Endothelial cell of umbilical vein (primary cell): ENCODE measurements at regions not wholly inside any gene's neighbourhood (a gene's known extent, or its start where the extent isn't known, plus 50 kb on each side); places are given as distances from the start of the nearest gene placed in this dataset.

ENCODE experiments used
- BruUV-seq: library from RNA; stranded (reverse); fragments of 400-500 nt; replicated peaks from 2 replicates; lab custom pipeline; 2021; lab: Mats Ljungman, UMichigan
- CTCF ChIA-PET: fragments of 300-600, 350-600 bp; sonication (Branson Sonifier 250); formaldehyde crosslinking; loops from one replicate; lab custom pipeline; 2021; ENCODE audit warnings: antibody characterized with exemption, inconsistent platforms; lab: Charles Lee
- POLR2A ChIA-PET: fragments of 300-600, 350-600 bp; sonication (Branson Sonifier 250); formaldehyde crosslinking; loops from one replicate; lab custom pipeline; 2021; ENCODE audit warnings: antibody characterized with exemption, inconsistent platforms; lab: Charles Lee
- DNase-seq: peaks from one replicate; pipeline ENCODE4 v3.0.0-alpha.2; 2011; ENCODE audit warnings: low read depth, low spot score
- FAIRE-seq: peaks from 2 replicates; lab custom pipeline; 2011; peaks lifted over from hg19 to GRCh38; lab: Jason Lieb, UNC
- H2AFZ ChIP-seq: 2 replicates; pipeline ENCODE4 v1.6.0; 2012; ENCODE audit warnings: low read depth, low read length, control low read depth, inconsistent platforms
- H3K27ac ChIP-seq: 2 replicates; pipeline ENCODE4 v1.5.1; 2011; ENCODE audit warnings: low read depth, mild to moderate bottlenecking, control low read depth, low read length, moderate library complexity; ENCODE audit not compliant: insufficient read depth
- H3K27me3 ChIP-seq, 2 experiments: 2 replicates each; pipeline versions ENCODE4 v1.6.0 to v1.6.1; 2011; ENCODE audit warnings: low read length in 2 of 2, mixed read lengths in 1 of 2; ENCODE audit not compliant: control insufficient read depth in 2 of 2, insufficient read depth in 2 of 2
- H3K36me3 ChIP-seq, 2 experiments: 2 replicates in 1 of 2; 3 replicates in 1 of 2; pipeline ENCODE4 v1.5.1; 2011; ENCODE audit warnings: low read length in 2 of 2, mild to moderate bottlenecking in 1 of 2, moderate library complexity in 1 of 2; ENCODE audit not compliant: control insufficient read depth in 2 of 2, insufficient read depth in 2 of 2; ENCODE audit errors: extremely low read depth in 1 of 2
- H3K4me1 ChIP-seq: 3 replicates; pipeline ENCODE4 v1.5.1; 2011; ENCODE audit warnings: mild to moderate bottlenecking, low read length; ENCODE audit not compliant: control insufficient read depth, insufficient read depth; ENCODE audit errors: extremely low read depth
- H3K4me2 ChIP-seq: 2 replicates; pipeline ENCODE4 v1.6.1; 2011; ENCODE audit warnings: low read length, control low read depth, mixed read lengths; ENCODE audit not compliant: insufficient read depth
- H3K4me3 ChIP-seq, 3 experiments: fragments of 200-600 bp in 1 of 3; sonication (generic), shearing (Covaris generic) in 1 of 3; replicated peaks in 1 of 3; 2 replicates each; pipeline ENCODE4 v1.5.1; 2011 to 2016; ENCODE audit warnings: control low read depth in 3 of 3, low read length in 3 of 3, mild to moderate bottlenecking in 2 of 3, inconsistent platforms in 1 of 3, low read depth in 1 of 3, moderate library complexity in 1 of 3; ENCODE audit not compliant: insufficient read depth in 1 of 3
- H3K79me2 ChIP-seq: 2 replicates; pipeline ENCODE4 v1.6.0; 2012; ENCODE audit warnings: low read length, inconsistent platforms; ENCODE audit not compliant: control insufficient read depth, insufficient read depth
- H3K9ac ChIP-seq: replicated peaks from 2 replicates; pipeline ENCODE3; 2011; ENCODE audit warnings: low read length, control low read depth; ENCODE audit not compliant: insufficient read depth; ENCODE audit errors: extremely low read depth
- H3K9me1 ChIP-seq: replicated peaks from 3 replicates; pipeline ENCODE4 v1.6.0; 2011; ENCODE audit warnings: mild to moderate bottlenecking, low read length; ENCODE audit not compliant: control insufficient read depth, insufficient read depth; ENCODE audit errors: extremely low read depth
- H3K9me3 ChIP-seq: replicated peaks from 2 replicates; pipeline ENCODE4 v1.5.1; 2012; ENCODE audit warnings: low read length, inconsistent platforms; ENCODE audit not compliant: control insufficient read depth, insufficient read depth
- H4K20me1 ChIP-seq: replicated peaks from 2 replicates; pipeline ENCODE3; 2011; ENCODE audit warnings: mild to moderate bottlenecking, low read length; ENCODE audit not compliant: control insufficient read depth, insufficient read depth; ENCODE audit errors: extremely low read depth
- EZH2 ChIP-seq: IDR thresholded peaks from 2 replicates; pipeline ENCODE4 v1.6.1; 2012; ENCODE audit warnings: borderline replicate concordance, low read depth, mild to moderate bottlenecking, moderate library complexity, low read length, inconsistent platforms; ENCODE audit not compliant: severe bottlenecking
- FOS ChIP-seq: IDR thresholded peaks from 2 replicates; pipeline ENCODE4 v1.6.1; 2011; ENCODE audit warnings: mild to moderate bottlenecking, low read length, moderate library complexity, borderline replicate concordance; ENCODE audit not compliant: insufficient read depth
- GATA2 ChIP-seq: IDR thresholded peaks from 2 replicates; pipeline ENCODE4 v1.7.0; 2011; ENCODE audit warnings: low read depth, mild to moderate bottlenecking, moderate library complexity, mixed read lengths, low read length; ENCODE audit not compliant: insufficient read length, insufficient read depth
- JUN ChIP-seq: IDR thresholded peaks from 2 replicates; pipeline ENCODE4 v1.6.1; 2011; ENCODE audit warnings: borderline replicate concordance, low read depth; ENCODE audit not compliant: insufficient read length, insufficient read depth
- MYC ChIP-seq: IDR thresholded peaks from one replicate; pipeline ENCODE4 v1.6.1; 2011; ENCODE audit warnings: mild to moderate bottlenecking, low read depth, low read length
- POLR2A ChIP-seq: IDR thresholded peaks from 2 replicates; pipeline ENCODE4 v1.6.1; 2012; ENCODE audit warnings: low read depth, mild to moderate bottlenecking, control low read depth, low read length
- POLR2AphosphoS5 ChIP-seq: IDR thresholded peaks from 2 replicates; pipeline ENCODE4 v1.6.1; 2012; ENCODE audit warnings: low read depth, mild to moderate bottlenecking, control low read depth, low read length, moderate library complexity; ENCODE audit not compliant: insufficient read depth
- dilution Hi-C: fragments of 300-500 bp; cut with MboI; formaldehyde crosslinking; loops from one replicate; pipeline ENCODE4 v1.15.0; 2019; ENCODE audit warnings: low sequenced_read_pairs; ENCODE audit not compliant: extremely low pct_ligation_motif_present
- intact Hi-C: fragments of 100-400 bp; cut with micrococcal nuclease; formaldehyde crosslinking; loops from one replicate; pipeline ENCODE4 v1.10.0; 2022
- TF ChIP-seq, protein P1 (sequence below): IDR thresholded peaks from 2 replicates; pipeline ENCODE4 v1.6.1; 2011; ENCODE audit not compliant: insufficient read depth, insufficient read length
- TF ChIP-seq, protein P2 (sequence below), 2 donors: IDR thresholded peaks; 1 replicate in 1 of 2; 2 replicates in 1 of 2; pipeline ENCODE4 v1.5.1; 2011; ENCODE audit warnings: low read length in 2 of 2, mild to moderate bottlenecking in 2 of 2, moderate library complexity in 2 of 2, control low read depth in 1 of 2, inconsistent platforms in 1 of 2, low read depth in 1 of 2; ENCODE audit not compliant: insufficient read depth in 1 of 2; ENCODE audit errors: extremely low read depth in 1 of 2

- dilution Hi-C loops: no loop called here
- DNase-seq (no peak), FAIRE-seq (no peak)
- Histone ChIP-seq H2AFZ (no peak overlapping the region), H3K36me3 (no peaks in the 10 kb centered on the region), H3K27me3 (no peaks in the 10 kb centered on the region), H3K9me3 (no peaks in the 10 kb centered on the region), H3K9me1 (no peaks in the 10 kb centered on the region), H3K4me2 (no peak overlapping the region), H3K79me2 (no peaks in the 10 kb centered on the region), H3K27ac (no peak overlapping the region), H3K4me1 (no peaks in the 10 kb centered on the region), H4K20me1 (no peaks in the 10 kb centered on the region), H3K9ac (no peak overlapping the region), H3K4me3 (no peak overlapping the region)
- POLR2A ChIA-PET: no interaction called here
- TF ChIP-seq POLR2A (no peak), GATA2 (no peak), POLR2AphosphoS5 (no peak), FOS (no peak), EZH2 (no peak), MYC (no peak), JUN (no peak)
- TF ChIP-seq, protein P1, sequence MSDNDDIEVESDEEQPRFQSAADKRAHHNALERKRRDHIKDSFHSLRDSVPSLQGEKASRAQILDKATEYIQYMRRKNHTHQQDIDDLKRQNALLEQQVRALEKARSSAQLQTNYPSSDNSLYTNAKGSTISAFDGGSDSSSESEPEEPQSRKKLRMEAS: no peak
- TF ChIP-seq, protein P2, sequence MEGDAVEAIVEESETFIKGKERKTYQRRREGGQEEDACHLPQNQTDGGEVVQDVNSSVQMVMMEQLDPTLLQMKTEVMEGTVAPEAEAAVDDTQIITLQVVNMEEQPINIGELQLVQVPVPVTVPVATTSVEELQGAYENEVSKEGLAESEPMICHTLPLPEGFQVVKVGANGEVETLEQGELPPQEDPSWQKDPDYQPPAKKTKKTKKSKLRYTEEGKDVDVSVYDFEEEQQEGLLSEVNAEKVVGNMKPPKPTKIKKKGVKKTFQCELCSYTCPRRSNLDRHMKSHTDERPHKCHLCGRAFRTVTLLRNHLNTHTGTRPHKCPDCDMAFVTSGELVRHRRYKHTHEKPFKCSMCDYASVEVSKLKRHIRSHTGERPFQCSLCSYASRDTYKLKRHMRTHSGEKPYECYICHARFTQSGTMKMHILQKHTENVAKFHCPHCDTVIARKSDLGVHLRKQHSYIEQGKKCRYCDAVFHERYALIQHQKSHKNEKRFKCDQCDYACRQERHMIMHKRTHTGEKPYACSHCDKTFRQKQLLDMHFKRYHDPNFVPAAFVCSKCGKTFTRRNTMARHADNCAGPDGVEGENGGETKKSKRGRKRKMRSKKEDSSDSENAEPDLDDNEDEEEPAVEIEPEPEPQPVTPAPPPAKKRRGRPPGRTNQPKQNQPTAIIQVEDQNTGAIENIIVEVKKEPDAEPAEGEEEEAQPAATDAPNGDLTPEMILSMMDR (IDR thresholded peaks at IDR 0.05; ENCODE audit: extremely low read depth in 1 of 2, insufficient read depth in 1 of 2, low read depth in 1 of 2, low read length in 2 of 2): no peak
- intact Hi-C loops: no loop called here
- CTCF ChIA-PET: interaction anchor here (1.0 kb wide), 1 partner anchor 44 kb away, joined by 4 read pairs; no protein-coding TSS in a partner anchor
- BruUV-seq: no TSS peak
Measured at GRCh38 chr3:13136426-13136825, 63.2 kb upstream of the IQSEC1 start.
